ENCODE measurements at regions not wholly inside any gene's neighbourhood (a gene's known extent, or its start where the extent isn't known, plus 50 kb on each side); places are given as distances from the start of the nearest gene placed in this dataset.

DNA sequence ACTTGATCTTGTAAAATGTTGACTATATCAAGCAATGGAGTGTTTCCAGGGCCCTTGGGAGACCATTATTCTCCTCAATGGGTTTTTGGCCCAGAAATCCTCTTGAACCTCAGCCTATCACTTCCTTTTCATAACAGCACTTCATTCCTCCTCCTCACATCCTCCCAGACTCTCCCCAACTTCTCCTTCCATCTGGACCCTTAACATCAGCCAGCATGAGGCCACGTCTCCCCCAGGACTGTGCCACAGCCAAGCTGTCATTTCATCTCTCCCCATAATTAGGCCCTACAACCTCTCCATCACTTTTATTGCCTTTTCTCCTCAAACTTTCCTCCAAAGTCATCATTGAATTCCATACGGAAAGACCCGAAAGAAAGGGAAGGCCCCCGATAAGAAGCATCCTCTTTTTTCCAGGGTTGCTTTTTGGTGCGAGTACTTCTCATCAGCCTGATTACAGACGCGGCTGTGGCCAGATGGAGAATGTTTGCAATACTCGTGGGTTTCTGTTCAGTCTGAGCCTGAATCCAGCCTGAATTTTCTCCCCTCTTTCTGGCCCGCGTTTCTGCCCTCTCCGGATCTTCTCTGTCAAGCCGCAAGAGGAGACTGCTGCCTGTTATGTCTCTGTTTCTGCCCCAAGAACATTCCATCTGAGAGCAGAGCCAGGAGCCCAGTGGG, 52.7 kb upstream of the SLC25A33 start:
- TF ChIP-seq CTCF (conservative IDR thresholded peaks at IDR 0.05; ENCODE audit: low read depth in 2 of 2), result no peak
- no peak for TF ChIP-seq EZH2 (IDR thresholded peaks at IDR 0.05; ENCODE audit: low read depth, unreplicated experiment)
- TF ChIP-seq EZH2phosphoT487 (IDR thresholded peaks at IDR 0.05; ENCODE audit: unreplicated experiment), result no peak
- TF ChIP-seq POLR2AphosphoS5 (IDR thresholded peaks at IDR 0.05; ENCODE audit: low read depth), result no peak
- no peak for TF ChIP-seq REST (IDR thresholded peaks at IDR 0.05; ENCODE audit: unreplicated experiment)
- TF ChIP-seq, protein P1, sequence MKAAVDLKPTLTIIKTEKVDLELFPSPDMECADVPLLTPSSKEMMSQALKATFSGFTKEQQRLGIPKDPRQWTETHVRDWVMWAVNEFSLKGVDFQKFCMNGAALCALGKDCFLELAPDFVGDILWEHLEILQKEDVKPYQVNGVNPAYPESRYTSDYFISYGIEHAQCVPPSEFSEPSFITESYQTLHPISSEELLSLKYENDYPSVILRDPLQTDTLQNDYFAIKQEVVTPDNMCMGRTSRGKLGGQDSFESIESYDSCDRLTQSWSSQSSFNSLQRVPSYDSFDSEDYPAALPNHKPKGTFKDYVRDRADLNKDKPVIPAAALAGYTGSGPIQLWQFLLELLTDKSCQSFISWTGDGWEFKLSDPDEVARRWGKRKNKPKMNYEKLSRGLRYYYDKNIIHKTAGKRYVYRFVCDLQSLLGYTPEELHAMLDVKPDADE (IDR thresholded peaks at IDR 0.05), result no peak
- TF ChIP-seq CREB1 (CRISPR knock-in tag; IDR thresholded peaks at IDR 0.05; ENCODE audit: low read depth), result no peak
- TF ChIP-seq STAT1 (IDR thresholded peaks at IDR 0.05; ENCODE audit: unreplicated experiment), result no peak
- TF ChIP-seq ZNF114 (CRISPR knock-in tag; IDR thresholded peaks at IDR 0.05), result no peak
- TF ChIP-seq JUNB (IDR thresholded peaks at IDR 0.05; ENCODE audit: unreplicated experiment), result no peak
- no peak for TF ChIP-seq NANOG (IDR thresholded peaks at IDR 0.05; ENCODE audit: borderline replicate concordance)
- no peak for TF ChIP-seq ZNF331 (CRISPR knock-in tag; IDR thresholded peaks at IDR 0.05; ENCODE audit: low read depth)
- no peak for TF ChIP-seq ZNF462 (CRISPR knock-in tag; IDR thresholded peaks at IDR 0.05)

Data from GM23338 (cell line).